Breast epithelium (tissue), 4 donors: ENCODE measurements at regions not wholly inside any gene's neighbourhood (a gene's known extent, or its start where the extent isn't known, plus 50 kb on each side); places are given as distances from the start of the nearest gene placed in this dataset.

Source experiments
- DNase-seq, 2 donors: peaks; one replicate each; pipeline ENCODE4 v3.0.0-alpha.2; 2019; ENCODE audit warnings: low spot score in 2 of 2
- H3K27ac ChIP-seq, 2 donors: fragments of 200-600 bp; sonication (generic) in 1 of 2; one replicate each; pipeline ENCODE4 v1.5.1; 2016 to 2019; ENCODE audit warnings: mild to moderate bottlenecking in 1 of 2
- H3K27me3 ChIP-seq, 2 donors: fragments of 200-600 bp; sonication (generic) in 1 of 2; one replicate each; pipeline versions ENCODE4 v1.5.1 to v1.6.0; 2017 to 2019; ENCODE audit warnings: control low read depth in 1 of 2, mild to moderate bottlenecking in 1 of 2
- H3K36me3 ChIP-seq: fragments of 200-600 bp; one replicate; pipeline ENCODE4 v1.5.1; 2019
- H3K4me1 ChIP-seq, 2 donors: fragments of 200-600 bp; sonication (generic); one replicate each; pipeline ENCODE4 v1.5.1; 2016 to 2019; ENCODE audit warnings: control low read depth in 1 of 2
- H3K4me3 ChIP-seq, 3 donors: fragments of 200-600 bp; sonication (generic); 1 replicate in 2 of 3; 2 replicates in 1 of 3; pipeline ENCODE4 v1.5.1; 2016 to 2019; ENCODE audit warnings: mild to moderate bottlenecking in 3 of 3, moderate library complexity in 2 of 3
- H3K9me3 ChIP-seq, 2 donors: fragments of 200-600 bp; sonication (generic) in 1 of 2; one replicate each; pipeline ENCODE4 v1.5.1; 2016 to 2019; ENCODE audit warnings: control low read depth in 1 of 2
- CTCF ChIP-seq, 3 donors: fragments of 450-650 bp; IDR thresholded peaks; one replicate each; pipeline ENCODE4 v1.5.1; 2016 to 2017; ENCODE audit warnings: antibody characterized with exemption in 3 of 3, mild to moderate bottlenecking in 3 of 3, moderate library complexity in 3 of 3
- POLR2A ChIP-seq: fragments of 450-650 bp; IDR thresholded peaks from one replicate; pipeline ENCODE4 v1.6.1; 2016; ENCODE audit warnings: antibody characterized with exemption, mild to moderate bottlenecking, moderate library complexity
- POLR2AphosphoS5 ChIP-seq, 3 donors: sonication (generic); formaldehyde crosslinking; IDR thresholded peaks; one replicate each; pipeline ENCODE4 v1.6.1; 2017; ENCODE audit warnings: antibody characterized with exemption in 3 of 3
- intact Hi-C: fragments of 100-400 bp; cut with DNase I; formaldehyde crosslinking; loops from one replicate; pipeline ENCODE4 v1.15.1; 2023; ENCODE audit warnings: low total_unique reads

GRCh38 chr10:29157321-29157720, 131.5 kb upstream of the LYZL1 start:
- Histone ChIP-seq H3K27me3 (no peaks in the 10 kb centered on the region), H3K27ac (peak overlapping the region; percentile 72 to 79), H3K4me1 (no peaks in the 10 kb centered on the region), H3K9me3 (no peaks in the 10 kb centered on the region), H3K36me3 (no peaks in the 10 kb centered on the region), H3K4me3 (no peak overlapping the region)
- peak in 1 of 2 donors; percentile 67 for DNase-seq
- TF ChIP-seq POLR2A, result no peak
- peak in 1 of 3 donors; percentile 27 for TF ChIP-seq POLR2AphosphoS5 (IDR thresholded peaks at IDR 0.05)
- TF ChIP-seq CTCF (IDR thresholded peaks at IDR 0.05), result no peak
- intact Hi-C loops, result no loop called here

GRCh38 chr10:29158066-29158465, 130.8 kb upstream of the LYZL1 start:
- intact Hi-C loops, result no loop called here
- peak overlapping the region; percentile 72 to 79 for H3K27ac ChIP-seq
- no peaks in the 10 kb centered on the region for H3K36me3 ChIP-seq
- no peaks in the 10 kb centered on the region for H3K9me3 ChIP-seq
- H3K4me1 ChIP-seq, result no peaks in the 10 kb centered on the region
- no peak for TF ChIP-seq POLR2A
- no peak for TF ChIP-seq CTCF (IDR thresholded peaks at IDR 0.05)
- no peak for TF ChIP-seq POLR2AphosphoS5 (IDR thresholded peaks at IDR 0.05)
- H3K4me3 ChIP-seq, result no peak overlapping the region
- DNase-seq, result no peak
- H3K27me3 ChIP-seq, result no peaks in the 10 kb centered on the region

- TF ChIP-seq POLR2AphosphoS5 (IDR thresholded peaks at IDR 0.05) (peak in 1 of 3 donors; percentile 32), POLR2A (no peak)
- Histone ChIP-seq H3K27ac (peak overlapping the region; percentile 66 to 83), H3K27me3 (no peaks in the 10 kb centered on the region), H3K4me3 (no peak overlapping the region), H3K36me3 (no peaks in the 10 kb centered on the region), H3K9me3 (peaks cover 3% of the 10 kb centered on the region in 2 donors), H3K4me1 (no peaks in the 10 kb centered on the region)
- peak in 1 of 2 donors; percentile 69 for DNase-seq
- intact Hi-C loops, result no loop called here
Observed at GRCh38 chr10:29160150-29160617, 128.7 kb upstream of the LYZL1 start.

GRCh38 chr10:29163746-29164145, 125.1 kb upstream of the LYZL1 start:
- intact Hi-C loops, result no loop called here

GRCh38 chr10:29166713-29167112, 122.2 kb upstream of the LYZL1 start:
- no peaks in the 10 kb centered on the region for H3K27me3 ChIP-seq
- H3K4me1 ChIP-seq, result no peaks in the 10 kb centered on the region
- no peak overlapping the region for H3K27ac ChIP-seq
- no peak for DNase-seq
- H3K4me3 ChIP-seq, result no peak overlapping the region
- TF ChIP-seq POLR2A, result no peak
- TF ChIP-seq POLR2AphosphoS5 (IDR thresholded peaks at IDR 0.05), result no peak
- TF ChIP-seq CTCF (IDR thresholded peaks at IDR 0.05), result no peak
- peaks cover 17 to 23% of the 10 kb centered on the region in 2 donors for H3K9me3 ChIP-seq
- no peaks in the 10 kb centered on the region for H3K36me3 ChIP-seq
- intact Hi-C loops, result no loop called here

More at GRCh38 chr10:29163746-29164145, 125.1 kb upstream of the LYZL1 start:
- no peaks in the 10 kb centered on the region for H3K27me3 ChIP-seq
- no peak for TF ChIP-seq POLR2A
- TF ChIP-seq CTCF (IDR thresholded peaks at IDR 0.05), result no peak
- TF ChIP-seq POLR2AphosphoS5 (IDR thresholded peaks at IDR 0.05), result no peak
- H3K27ac ChIP-seq, result no peak overlapping the region
- no peaks in the 10 kb centered on the region for H3K36me3 ChIP-seq
- H3K4me3 ChIP-seq, result no peak overlapping the region
- H3K9me3 ChIP-seq, result peaks cover 9 to 13% of the 10 kb centered on the region in 2 donors
- no peaks in the 10 kb centered on the region for H3K4me1 ChIP-seq
- DNase-seq, result no peak

GRCh38 chr10:29169021-29169420, 119.8 kb upstream of the LYZL1 start:
- Histone ChIP-seq H3K36me3 (no peaks in the 10 kb centered on the region), H3K9me3 (peaks cover 17 to 23% of the 10 kb centered on the region in 2 donors), H3K27me3 (no peaks in the 10 kb centered on the region), H3K4me3 (no peak overlapping the region), H3K4me1 (no peaks in the 10 kb centered on the region), H3K27ac (no peak overlapping the region)
- no peak for DNase-seq
- TF ChIP-seq CTCF (IDR thresholded peaks at IDR 0.05) (no peak), POLR2AphosphoS5 (IDR thresholded peaks at IDR 0.05) (no peak), POLR2A (no peak)
- intact Hi-C loops, result no loop called here
